22Rv1 (cell line): ENCODE measurements at regions not wholly inside any gene's neighbourhood (a gene's known extent, or its start where the extent isn't known, plus 50 kb on each side); places are given as distances from the start of the nearest gene placed in this dataset.

Source experiments
- H3K27ac ChIP-seq: fragments of 450-650 bp; 2 replicates; pipeline ENCODE4 v1.5.1; 2017
- ZFX ChIP-seq: fragments of 450-650 bp; IDR thresholded peaks from 2 replicates; pipeline ENCODE4 v1.6.1; 2017; ENCODE audit warnings: antibody characterized with exemption, borderline replicate concordance
- TF ChIP-seq, protein P1 (sequence below): fragments of 450-650 bp; IDR thresholded peaks from 2 replicates; pipeline ENCODE4 v1.5.1; 2017; ENCODE audit warnings: mild to moderate bottlenecking

- no peak overlapping the region for H3K27ac ChIP-seq
- no peak for TF ChIP-seq ZFX
- TF ChIP-seq, protein P1, sequence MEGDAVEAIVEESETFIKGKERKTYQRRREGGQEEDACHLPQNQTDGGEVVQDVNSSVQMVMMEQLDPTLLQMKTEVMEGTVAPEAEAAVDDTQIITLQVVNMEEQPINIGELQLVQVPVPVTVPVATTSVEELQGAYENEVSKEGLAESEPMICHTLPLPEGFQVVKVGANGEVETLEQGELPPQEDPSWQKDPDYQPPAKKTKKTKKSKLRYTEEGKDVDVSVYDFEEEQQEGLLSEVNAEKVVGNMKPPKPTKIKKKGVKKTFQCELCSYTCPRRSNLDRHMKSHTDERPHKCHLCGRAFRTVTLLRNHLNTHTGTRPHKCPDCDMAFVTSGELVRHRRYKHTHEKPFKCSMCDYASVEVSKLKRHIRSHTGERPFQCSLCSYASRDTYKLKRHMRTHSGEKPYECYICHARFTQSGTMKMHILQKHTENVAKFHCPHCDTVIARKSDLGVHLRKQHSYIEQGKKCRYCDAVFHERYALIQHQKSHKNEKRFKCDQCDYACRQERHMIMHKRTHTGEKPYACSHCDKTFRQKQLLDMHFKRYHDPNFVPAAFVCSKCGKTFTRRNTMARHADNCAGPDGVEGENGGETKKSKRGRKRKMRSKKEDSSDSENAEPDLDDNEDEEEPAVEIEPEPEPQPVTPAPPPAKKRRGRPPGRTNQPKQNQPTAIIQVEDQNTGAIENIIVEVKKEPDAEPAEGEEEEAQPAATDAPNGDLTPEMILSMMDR, result no peak
Measured at GRCh38 chr7:34207810-34208209, 302.5 kb downstream of the BMPER start.

DNA sequence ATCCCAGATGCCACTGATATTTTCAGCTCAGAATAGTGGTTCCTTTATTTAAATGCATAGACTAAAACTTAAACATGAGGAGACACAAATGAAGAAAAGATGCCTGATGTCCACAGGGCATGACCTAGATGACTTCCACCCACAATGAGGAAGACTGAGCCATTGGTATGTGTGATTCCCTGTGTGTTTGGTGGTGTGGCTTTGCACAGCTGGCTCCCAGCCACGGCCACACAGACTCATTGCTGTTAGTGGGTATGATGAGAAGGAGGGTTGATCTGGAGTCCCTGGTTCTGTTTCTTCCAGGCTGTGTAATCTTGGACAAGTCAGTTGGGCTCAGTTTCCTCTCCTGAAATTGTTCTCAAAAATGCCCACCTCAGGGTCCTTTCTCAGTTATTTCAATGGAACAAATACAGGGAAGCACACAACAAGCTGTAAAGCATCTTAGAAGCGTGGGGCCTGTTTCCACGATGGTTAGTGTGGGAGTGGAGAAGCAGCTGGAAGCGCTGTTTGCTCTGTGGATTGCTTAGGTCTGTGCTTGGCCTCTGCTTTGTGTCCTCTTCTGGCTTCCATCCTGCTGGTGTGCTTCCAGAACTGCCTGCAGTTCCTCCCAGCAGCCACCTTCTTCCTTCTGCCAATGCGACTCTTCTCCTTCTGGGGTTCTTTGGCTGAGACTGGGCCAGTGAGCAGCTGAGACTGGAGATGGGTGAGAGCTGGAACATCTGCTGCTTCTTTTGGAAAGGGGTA lies 303.7 kb downstream of the BMPER start:
- no peak overlapping the region for H3K27ac ChIP-seq

DNA sequence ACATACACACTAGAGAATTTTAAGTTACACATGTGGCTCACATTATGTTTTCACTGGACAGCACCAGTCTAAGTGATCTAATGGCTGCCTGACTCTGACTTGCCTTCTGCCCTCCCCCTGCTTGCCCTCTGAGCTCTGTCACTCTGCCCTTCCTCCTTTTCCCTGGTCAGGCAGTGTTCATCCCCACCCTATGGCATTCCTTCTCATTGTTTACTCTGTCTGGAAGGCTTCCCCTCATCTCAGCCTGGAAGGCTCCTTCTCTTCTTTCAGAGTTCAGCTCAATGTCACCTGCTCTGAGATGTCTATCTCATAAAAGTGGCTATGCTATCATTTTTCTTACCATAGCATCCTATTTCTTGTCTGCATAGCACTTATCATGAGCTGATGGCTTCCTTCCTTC lies 305.7 kb downstream of the BMPER start:
- H3K27ac ChIP-seq, result no peak overlapping the region

More for the DNA sequence above, 303.7 kb downstream of the BMPER start:
- TF ChIP-seq ZFX, result no peak
- TF ChIP-seq, protein P1, result no peak

GRCh38 chr7:34217972-34218371 lies 312.6 kb downstream of the BMPER start:
- no peak for TF ChIP-seq ZFX
- TF ChIP-seq, protein P1, result no peak
- H3K27ac ChIP-seq, result no peak overlapping the region

More for the DNA sequence above, 305.7 kb downstream of the BMPER start:
- TF ChIP-seq, protein P1, result no peak
- TF ChIP-seq ZFX, result no peak

DNA sequence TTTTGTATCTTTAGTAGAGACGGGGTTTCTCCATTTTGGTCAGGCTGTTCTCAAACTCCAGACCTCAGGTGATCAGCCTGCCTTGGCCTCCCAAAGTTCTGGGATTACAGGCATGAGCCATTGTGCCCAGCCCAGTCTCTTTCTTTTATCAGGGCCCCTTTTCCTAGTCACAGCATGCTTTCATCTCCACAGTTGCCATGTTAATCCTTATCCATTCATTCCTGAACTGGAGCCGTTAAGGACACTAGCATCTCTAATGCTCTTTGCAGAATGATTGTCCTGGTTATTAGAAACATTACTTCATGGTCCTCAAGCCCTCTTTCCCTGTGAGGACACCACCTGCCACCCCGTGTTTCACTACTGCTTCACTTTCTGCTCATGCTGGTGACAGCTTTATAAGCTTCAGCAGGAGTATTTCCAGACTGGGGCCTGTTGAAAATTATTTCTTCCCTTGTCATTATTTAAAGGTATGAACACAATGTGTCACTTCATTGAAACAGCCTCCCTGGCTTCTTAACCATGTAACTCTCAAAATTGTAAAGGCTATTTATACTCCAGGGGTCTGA lies 313.9 kb downstream of the BMPER start:
- TF ChIP-seq, protein P1, result no peak
- TF ChIP-seq ZFX, result no peak

DNA sequence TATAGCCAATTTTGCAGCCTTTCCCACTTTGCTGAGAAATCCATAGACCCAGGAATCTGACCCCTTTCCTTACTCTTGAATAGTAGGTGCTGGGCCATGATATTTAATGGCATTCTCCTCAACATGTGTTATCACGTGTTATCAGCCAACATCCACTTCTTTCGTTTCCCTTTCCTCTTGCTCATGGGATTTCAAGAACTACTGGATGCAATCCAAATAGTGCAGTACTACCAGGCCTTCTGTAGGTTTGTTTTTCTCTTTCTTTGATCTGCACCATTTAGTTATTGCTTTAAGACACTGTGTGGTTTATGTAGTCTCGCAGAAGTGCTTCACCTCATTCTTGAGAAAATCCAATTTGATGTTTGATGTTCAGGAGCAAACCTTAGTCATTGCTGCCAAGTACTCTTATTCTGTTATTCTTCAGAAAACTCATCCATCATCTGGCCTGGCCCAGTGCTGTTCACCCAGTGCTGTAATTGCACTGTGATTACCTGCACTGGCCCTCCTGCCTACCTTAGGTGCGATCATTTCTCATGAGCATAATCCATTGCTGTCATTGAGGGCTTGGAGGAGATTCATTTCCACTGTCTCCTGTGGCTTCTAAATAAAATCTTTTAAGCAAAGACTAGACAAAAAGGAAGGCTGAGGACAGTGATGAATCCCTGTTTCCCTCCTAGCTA lies 315.3 kb downstream of the BMPER start:
- no peak overlapping the region for H3K27ac ChIP-seq
- TF ChIP-seq, protein P1, result no peak

More for the DNA sequence above, 313.9 kb downstream of the BMPER start:
- no peak overlapping the region for H3K27ac ChIP-seq

- H3K27ac ChIP-seq, result no peak overlapping the region
- TF ChIP-seq, protein P1, result no peak
- TF ChIP-seq ZFX, result no peak
Measured at GRCh38 chr7:34222316-34222715, 317.0 kb downstream of the BMPER start.
